HCT116 (cell line): ENCODE measurements at regions not wholly inside any gene's neighbourhood (a gene's known extent, or its start where the extent isn't known, plus 50 kb on each side); places are given as distances from the start of the nearest gene placed in this dataset.
"Not testable (repeated sequence)": the region's sequence is repeated elsewhere in the genome, so short reads cannot be mapped to it uniquely, and the experiment has no call there.

Experiments used
- ATAC-seq: fragments of 200-7000 bp; cut with Tn5 transposase; 2 replicates; pipeline ENCODE4 v1.9.1; 2020; ENCODE audit warnings: mild to moderate bottlenecking, moderate library complexity
- BruUV-seq: library from RNA; stranded (reverse); fragments of 400-500 nt; replicated peaks from 2 replicates; lab custom pipeline; 2021; lab: Mats Ljungman, UMichigan
- CTCF ChIA-PET: fragments of 300-600 bp; sonication (Branson Sonifier 250); formaldehyde crosslinking; loops from one replicate; lab custom pipeline; 2021; ENCODE audit warnings: antibody characterized with exemption; lab: Charles Lee
- POLR2A ChIA-PET: fragments of 300-600, 350-600 bp; sonication (Branson Sonifier 250); formaldehyde crosslinking; loops from one replicate; lab custom pipeline; 2021; ENCODE audit warnings: antibody characterized with exemption; lab: Charles Lee
- RAD21 ChIA-PET, 2 experiments: fragments of 300-600 bp; sonication (Branson Sonifier 250); formaldehyde crosslinking; loops; one replicate each; lab custom pipeline; 2023; ENCODE audit warnings: low total read pairs in 2 of 2; ENCODE audit not compliant: uncharacterized antibody in 2 of 2, unreplicated experiment in 2 of 2, low non-redundant PET in 1 of 2; lab: Charles Lee
- DNase-seq: peaks from one replicate; pipeline ENCODE4 v3.0.0-alpha.2; 2010; ENCODE audit warnings: low read depth, low spot score
- H2AFZ ChIP-seq: fragments of 200-600 bp; shearing (Covaris generic), sonication (generic); 2 replicates; pipeline ENCODE4 v1.6.1; 2017; ENCODE audit warnings: low read depth, mixed run types, mixed read lengths, antibody characterized with exemption, low read length; ENCODE audit not compliant: poor library complexity, severe bottlenecking
- H3K27ac ChIP-seq: 2 replicates; pipeline ENCODE4 v1.5.1; 2012; ENCODE audit warnings: low read depth, low read length
- H3K27me3 ChIP-seq: fragments of 200-600 bp; sonication (generic); 2 replicates; pipeline ENCODE4 v1.6.1; 2016; ENCODE audit warnings: mixed run types, low read length, mixed read lengths; ENCODE audit not compliant: insufficient read depth
- H3K36me3 ChIP-seq, 2 experiments: fragments of 200-500 bp in 1 of 2; fragments of 200-600 bp in 1 of 2; sonication (Bioruptor generic) in 1 of 2; sonication (generic) in 1 of 2; 2 replicates each; pipeline versions ENCODE4 v1.5.1 to v1.6.1; 2014 to 2016; ENCODE audit warnings: low read length in 2 of 2, inconsistent platforms in 1 of 2, mixed read lengths in 1 of 2, mixed run types in 1 of 2; ENCODE audit not compliant: insufficient read depth in 2 of 2, control insufficient read depth in 1 of 2
- H3K4me1 ChIP-seq, 2 experiments: fragments of 200-600 bp in 1 of 2; sonication (generic) in 1 of 2; 2 replicates each; pipeline versions ENCODE4 v1.5.1 to v1.6.1; 2012 to 2017; ENCODE audit warnings: low read length in 2 of 2, inconsistent platforms in 1 of 2, mild to moderate bottlenecking in 1 of 2, mixed read lengths in 1 of 2, mixed run types in 1 of 2, moderate library complexity in 1 of 2; ENCODE audit not compliant: insufficient read depth in 2 of 2, control insufficient read depth in 1 of 2
- H3K4me2 ChIP-seq: fragments of 200-600 bp; sonication (generic); 2 replicates; pipeline ENCODE4 v1.6.1; 2017; ENCODE audit warnings: mixed run types, low read length, mixed read lengths
- H3K4me3 ChIP-seq, 2 experiments: fragments of 200-600 bp in 1 of 2; sonication (generic) in 1 of 2; replicated peaks in 1 of 2; 2 replicates each; pipeline ENCODE4 v1.5.1; 2011 to 2016; ENCODE audit warnings: low read length in 2 of 2, control low read depth in 1 of 2, low read depth in 1 of 2, mild to moderate bottlenecking in 1 of 2, mixed read lengths in 1 of 2, mixed run types in 1 of 2
- H3K79me2 ChIP-seq: fragments of 200-600 bp; sonication (generic); 2 replicates; pipeline ENCODE4 v1.6.1; 2017; ENCODE audit warnings: mild to moderate bottlenecking, mixed run types, low read length, moderate library complexity, mixed read lengths; ENCODE audit not compliant: insufficient read depth
- H3K9ac ChIP-seq: fragments of 200-600 bp; sonication (generic); 2 replicates; pipeline ENCODE4 v1.6.1; 2016; ENCODE audit warnings: low read length, mixed read lengths
- H3K9me2 ChIP-seq: fragments of 200-600 bp; sonication (generic), shearing (Covaris generic); 2 replicates; pipeline ENCODE4 v1.6.1; 2017; ENCODE audit warnings: mixed run types, mild to moderate bottlenecking, moderate library complexity; ENCODE audit not compliant: insufficient read depth
- H3K9me3 ChIP-seq, 2 experiments: fragments of 200-500 bp in 1 of 2; fragments of 200-600 bp in 1 of 2; sonication (Bioruptor generic) in 1 of 2; sonication (generic) in 1 of 2; 2 replicates each; pipeline ENCODE4 v1.6.1; 2014 to 2017; ENCODE audit warnings: low read length in 2 of 2, mixed read lengths in 2 of 2, inconsistent platforms in 1 of 2, low read depth in 1 of 2, mild to moderate bottlenecking in 1 of 2, mixed run types in 1 of 2, moderate library complexity in 1 of 2; ENCODE audit not compliant: control insufficient read depth in 1 of 2, insufficient read depth in 1 of 2
- H4K20me1 ChIP-seq: fragments of 200-600 bp; sonication (generic), shearing (Covaris generic); 2 replicates; pipeline ENCODE4 v1.6.1; 2017; ENCODE audit warnings: mixed run types, mild to moderate bottlenecking, moderate library complexity; ENCODE audit not compliant: insufficient read depth
- intact Hi-C: fragments of 100-400 bp; cut with micrococcal nuclease; formaldehyde crosslinking; loops from 2 replicates; pipeline ENCODE4 v1.10.0; 2022

DNA sequence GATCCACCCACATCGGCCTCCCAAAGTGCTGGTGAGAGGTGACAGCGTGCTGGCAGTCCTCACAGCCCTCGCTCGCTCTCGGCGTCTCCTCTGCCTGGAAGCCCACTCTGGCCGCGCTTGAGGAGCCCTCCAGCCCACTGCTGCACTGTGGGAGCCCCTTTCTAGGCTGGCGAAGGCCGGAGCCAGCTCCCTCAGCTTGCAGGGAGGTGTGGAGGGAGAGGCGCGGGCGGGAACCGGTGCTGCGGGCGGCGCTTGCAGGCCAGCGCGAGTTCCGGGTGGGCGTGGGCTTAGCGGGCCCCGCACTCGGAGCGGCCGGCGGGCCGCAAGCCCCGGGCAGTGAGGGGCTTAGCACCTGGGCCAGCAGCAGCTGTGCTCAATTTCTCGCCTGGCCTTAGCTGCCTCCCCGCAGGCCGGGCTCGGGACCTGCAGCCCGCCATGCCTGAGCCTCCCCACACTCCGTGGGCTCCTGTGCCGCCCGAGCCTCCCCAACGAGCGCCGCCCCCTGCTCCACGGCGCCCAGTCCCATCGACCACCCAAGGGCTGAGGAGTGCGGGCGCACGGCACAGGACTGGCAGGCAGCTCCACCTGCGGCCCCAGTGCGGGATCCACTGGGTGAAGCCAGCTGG lies 260.2 kb downstream of the PCNX1 start:
- H3K9me2 ChIP-seq, H3K4me2 ChIP-seq, H3K79me2 ChIP-seq, RAD21 ChIA-PET, H3K4me1 ChIP-seq, H4K20me1 ChIP-seq, DNase-seq, H3K36me3 ChIP-seq, H2AFZ ChIP-seq, H3K27me3 ChIP-seq, intact Hi-C loops, H3K27ac ChIP-seq, H3K9me3 ChIP-seq, H3K4me3 ChIP-seq, H3K9ac ChIP-seq, ATAC-seq, POLR2A ChIA-PET, CTCF ChIA-PET, BruUV-seq: not testable (repeated sequence)

DNA sequence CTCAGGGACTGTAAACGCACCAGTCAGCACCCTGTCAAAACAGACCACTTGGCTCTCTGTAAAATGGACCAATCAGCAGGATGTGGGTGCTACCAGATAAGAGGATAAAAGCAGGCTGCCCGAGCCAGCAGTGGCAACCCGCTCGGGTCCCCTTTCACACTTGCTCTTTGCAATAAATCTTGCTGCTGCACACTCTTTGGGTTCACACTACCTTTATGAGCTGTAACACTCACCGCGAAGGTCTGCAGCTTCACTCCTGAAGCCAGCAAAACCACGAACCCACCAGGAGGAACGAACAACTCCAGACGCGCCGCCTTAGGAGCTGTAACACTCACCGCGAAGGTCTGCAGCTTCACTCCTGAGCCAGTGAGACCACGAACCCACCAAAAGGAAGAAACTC lies 260.9 kb downstream of the PCNX1 start:
- H3K4me1 ChIP-seq, H2AFZ ChIP-seq, H3K4me2 ChIP-seq, H3K27ac ChIP-seq, RAD21 ChIA-PET, H3K4me3 ChIP-seq, H3K79me2 ChIP-seq, H3K27me3 ChIP-seq, H3K9ac ChIP-seq, intact Hi-C loops, DNase-seq, H4K20me1 ChIP-seq, H3K9me2 ChIP-seq, H3K9me3 ChIP-seq, H3K36me3 ChIP-seq, CTCF ChIA-PET, BruUV-seq, ATAC-seq, POLR2A ChIA-PET: not testable (repeated sequence)
